ENCODE measurements at regions not wholly inside any gene's neighbourhood (a gene's known extent, or its start where the extent isn't known, plus 50 kb on each side); places are given as distances from the start of the nearest gene placed in this dataset.

GRCh38 chr18:60134806-60135205, 235.0 kb downstream of the PMAIP1 start:
- DNase-seq (ENCODE audit: low read depth in 3 of 3): no peak

- DNase-seq (ENCODE audit: low read depth in 3 of 3): no peak
Measured at GRCh38 chr18:60130284-60130683, 230.5 kb downstream of the PMAIP1 start.

- DNase-seq (ENCODE audit: low read depth in 3 of 3): no peak
Measured at GRCh38 chr18:60123031-60123430, 223.2 kb downstream of the PMAIP1 start.

GRCh38 chr18:60122339-60122738, 222.5 kb downstream of the PMAIP1 start:
- DNase-seq (ENCODE audit: low read depth in 3 of 3): no peak

- DNase-seq (ENCODE audit: low read depth in 3 of 3): no peak
Measured at GRCh38 chr18:60120231-60120750, 220.5 kb downstream of the PMAIP1 start.

GRCh38 chr18:60117321-60117720, 217.5 kb downstream of the PMAIP1 start:
- no peak for DNase-seq (ENCODE audit: low read depth in 3 of 3)

- no peak for DNase-seq (ENCODE audit: low read depth in 3 of 3)
Measured at GRCh38 chr18:60113396-60113795, 213.6 kb downstream of the PMAIP1 start.

- no peak for DNase-seq (ENCODE audit: low read depth in 3 of 3)
Measured at GRCh38 chr18:60112369-60112768, 212.6 kb downstream of the PMAIP1 start.

- no peak for DNase-seq (ENCODE audit: low read depth in 3 of 3)
Measured at GRCh38 chr18:60111525-60111924, 211.7 kb downstream of the PMAIP1 start.

- no peak for DNase-seq (ENCODE audit: low read depth in 3 of 3)
Measured at GRCh38 chr18:60110836-60111235, 211.0 kb downstream of the PMAIP1 start.

- DNase-seq (ENCODE audit: low read depth in 3 of 3): no peak
Measured at GRCh38 chr18:60100778-60101177, 201.0 kb downstream of the PMAIP1 start.

- DNase-seq (ENCODE audit: low read depth in 3 of 3): no peak
Measured at GRCh38 chr18:60099709-60100108, 199.9 kb downstream of the PMAIP1 start.

GRCh38 chr18:60096428-60096827, 196.6 kb downstream of the PMAIP1 start:
- no peak for DNase-seq (ENCODE audit: low read depth in 3 of 3)

GRCh38 chr18:60092073-60092472, 192.3 kb downstream of the PMAIP1 start:
- no peak for DNase-seq (ENCODE audit: low read depth in 3 of 3)

- DNase-seq (ENCODE audit: low read depth in 3 of 3): no peak
Measured at GRCh38 chr18:60090170-60090569, 190.4 kb downstream of the PMAIP1 start.

- no peak for DNase-seq (ENCODE audit: low read depth in 3 of 3)
Measured at GRCh38 chr18:60082790-60083189, 183.0 kb downstream of the PMAIP1 start.

GRCh38 chr18:60082282-60082681, 182.5 kb downstream of the PMAIP1 start:
- no peak for DNase-seq (ENCODE audit: low read depth in 3 of 3)

- DNase-seq (ENCODE audit: low read depth in 3 of 3): no peak
Measured at GRCh38 chr18:60075477-60075876, 175.7 kb downstream of the PMAIP1 start.

- no peak for DNase-seq (ENCODE audit: low read depth in 3 of 3)
Measured at GRCh38 chr18:60070631-60071030, 170.8 kb downstream of the PMAIP1 start.

- no peak for DNase-seq (ENCODE audit: low read depth in 3 of 3)
Measured at GRCh38 chr18:60069145-60069544, 169.3 kb downstream of the PMAIP1 start.

GRCh38 chr18:60067426-60068210, 167.8 kb downstream of the PMAIP1 start:
- DNase-seq (ENCODE audit: low read depth in 3 of 3): no peak

GRCh38 chr18:60066219-60066975, 166.6 kb downstream of the PMAIP1 start:
- DNase-seq (ENCODE audit: low read depth in 3 of 3): no peak

GRCh38 chr18:60064271-60064670, 164.5 kb downstream of the PMAIP1 start:
- DNase-seq (ENCODE audit: low read depth in 3 of 3): no peak
